RWPE2 (cell line): ENCODE measurements at regions not wholly inside any gene's neighbourhood (a gene's known extent, or its start where the extent isn't known, plus 50 kb on each side); places are given as distances from the start of the nearest gene placed in this dataset.
"Not testable (repeated sequence)": the region's sequence is repeated elsewhere in the genome, so short reads cannot be mapped to it uniquely, and the experiment has no call there.

Source experiments
- ATAC-seq: fragments of 200-7000 bp; cut with Tn5 transposase; 3 replicates; pipeline ENCODE4 v1.9.1; 2021; ENCODE audit warnings: low read depth
- DNase-seq: peaks from one replicate; pipeline ENCODE4 v3.0.0-alpha.2; 2020; ENCODE audit warnings: low spot score
- H3K27ac ChIP-seq: fragments of 450-650 bp; 2 replicates; pipeline ENCODE4 v1.5.1; 2017; ENCODE audit warnings: mild to moderate bottlenecking; ENCODE audit not compliant: poor library complexity, severe bottlenecking
- H3K27me3 ChIP-seq: fragments of 250-450 bp; sonication (Bioruptor Pico); 2 replicates; pipeline ENCODE4 v1.5.1; 2021; ENCODE audit warnings: mild to moderate bottlenecking, moderate library complexity; ENCODE audit not compliant: insufficient read depth, poor library complexity, severe bottlenecking
- H3K36me3 ChIP-seq: fragments of 250-450 bp; sonication (Bioruptor Pico); 2 replicates; pipeline ENCODE4 v1.5.1; 2020; ENCODE audit warnings: low read depth, mild to moderate bottlenecking, moderate library complexity
- H3K4me1 ChIP-seq: fragments of 250-450 bp; sonication (Bioruptor Pico); 2 replicates; pipeline ENCODE4 v1.5.1; 2021; ENCODE audit warnings: mild to moderate bottlenecking, moderate library complexity; ENCODE audit not compliant: insufficient read depth, poor library complexity, severe bottlenecking
- H3K4me3 ChIP-seq: fragments of 250-450 bp; sonication (Bioruptor Pico); 2 replicates; pipeline ENCODE4 v1.5.1; 2021; ENCODE audit warnings: mild to moderate bottlenecking, moderate library complexity; ENCODE audit not compliant: severe bottlenecking
- H3K9me3 ChIP-seq: fragments of 250-450 bp; sonication (Bioruptor Pico); 2 replicates; pipeline ENCODE4 v1.5.1; 2021; ENCODE audit warnings: mild to moderate bottlenecking, moderate library complexity; ENCODE audit not compliant: severe bottlenecking
- CTCF ChIP-seq: fragments of 450-650 bp; IDR thresholded peaks from one replicate; pipeline ENCODE4 v1.5.1; 2017; ENCODE audit warnings: mild to moderate bottlenecking, moderate library complexity; ENCODE audit not compliant: poor library complexity, severe bottlenecking

- Histone ChIP-seq H3K27me3 (peaks cover 2% of the 10 kb centered on the region), H3K9me3 (no peaks in the 10 kb centered on the region), H3K4me3 (no peak overlapping the region), H3K36me3 (no peaks in the 10 kb centered on the region), H3K4me1 (peaks cover 10% of the 10 kb centered on the region), H3K27ac (no peak overlapping the region)
- TF ChIP-seq CTCF: no peak
- no peak for DNase-seq
- no peak for ATAC-seq
Observed at GRCh38 chr17:13157656-13158055, 139.8 kb upstream of the ELAC2 start.

GRCh38 chr17:13154930-13155329 is 137.1 kb upstream of the ELAC2 start:
- no peak for TF ChIP-seq CTCF
- Histone ChIP-seq H3K4me1 (peaks cover 10% of the 10 kb centered on the region), H3K9me3 (no peaks in the 10 kb centered on the region), H3K27ac (no peak overlapping the region), H3K36me3 (no peaks in the 10 kb centered on the region), H3K4me3 (no peak overlapping the region), H3K27me3 (peaks cover 2% of the 10 kb centered on the region)
- ATAC-seq: no peak
- DNase-seq: no peak

GRCh38 chr17:13154398-13154797 is 136.6 kb upstream of the ELAC2 start:
- TF ChIP-seq CTCF: no peak
- DNase-seq (no peak), ATAC-seq (no peak)
- Histone ChIP-seq H3K4me3 (no peak overlapping the region), H3K27me3 (peaks cover 2% of the 10 kb centered on the region), H3K9me3 (no peaks in the 10 kb centered on the region), H3K27ac (no peak overlapping the region), H3K36me3 (no peaks in the 10 kb centered on the region), H3K4me1 (peaks cover 10% of the 10 kb centered on the region)

- peaks cover 2% of the 10 kb centered on the region for H3K27me3 ChIP-seq
- no peak overlapping the region for H3K4me3 ChIP-seq
- H3K9me3 ChIP-seq: no peaks in the 10 kb centered on the region
- DNase-seq (no peak), ATAC-seq (peak; percentile 79)
- peak overlapping the region; percentile 59 for H3K27ac ChIP-seq
- peaks cover 10% of the 10 kb centered on the region for H3K4me1 ChIP-seq
- TF ChIP-seq CTCF: no peak
- H3K36me3 ChIP-seq: no peaks in the 10 kb centered on the region
Observed at GRCh38 chr17:13153036-13153435, 135.2 kb upstream of the ELAC2 start.

GRCh38 chr17:13152501-13152900 is 134.7 kb upstream of the ELAC2 start:
- Histone ChIP-seq H3K9me3 (no peaks in the 10 kb centered on the region), H3K27ac (peak overlapping the region; percentile 59), H3K36me3 (no peaks in the 10 kb centered on the region), H3K4me1 (peaks cover 10% of the 10 kb centered on the region), H3K4me3 (no peak overlapping the region), H3K27me3 (peaks cover 2% of the 10 kb centered on the region)
- DNase-seq (no peak), ATAC-seq (peak; percentile 35; the same call in 1 of the 3 replicates)
- TF ChIP-seq CTCF: no peak

GRCh38 chr17:13150738-13151137 is 132.9 kb upstream of the ELAC2 start:
- ATAC-seq, H3K27ac ChIP-seq, H3K4me3 ChIP-seq, H3K36me3 ChIP-seq, H3K27me3 ChIP-seq, H3K9me3 ChIP-seq, DNase-seq: not testable (repeated sequence)
- H3K4me1 ChIP-seq: peaks cover 14% of the 10 kb centered on the region
